ENCODE measurements at regions not wholly inside any gene's neighbourhood (a gene's known extent, or its start where the extent isn't known, plus 50 kb on each side); places are given as distances from the start of the nearest gene placed in this dataset.

DNA sequence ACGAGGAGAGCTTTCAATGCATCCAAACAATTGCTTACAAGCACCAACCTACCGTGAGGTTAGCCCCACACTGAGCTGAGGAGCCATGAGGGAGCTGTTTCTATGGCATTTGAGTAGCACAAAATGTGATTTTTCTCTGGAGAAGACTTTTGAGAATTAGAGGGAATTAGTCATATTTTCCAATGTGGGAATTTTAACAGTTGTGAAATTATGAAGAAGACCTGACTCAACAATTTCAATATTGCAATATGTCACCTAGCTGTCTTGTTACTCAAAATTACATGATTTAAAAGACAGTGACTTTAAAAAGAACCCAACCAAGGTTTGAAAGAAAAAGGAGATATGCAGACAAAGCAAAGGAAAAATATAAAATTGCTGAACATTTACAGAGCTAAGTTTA, 62.6 kb upstream of the LY86 start:
- CTCF ChIA-PET = interaction anchor here (1.5 kb wide), 1 partner anchor 21 kb away, joined by 5 read pairs; no protein-coding TSS in a partner anchor
- no peaks in the 10 kb centered on the region for H3K4me1 Mint-ChIP-seq
- H3K36me3 Mint-ChIP-seq (ENCODE audit: low read depth) = no peaks in the 10 kb centered on the region
- no peak overlapping the region for H3K4me3 Mint-ChIP-seq
- no peak for DNase-seq
- H3K27ac Mint-ChIP-seq = no peak overlapping the region
- H3K27me3 Mint-ChIP-seq = peaks cover 72% of the 10 kb centered on the region
- H3K9me3 Mint-ChIP-seq = no peaks in the 10 kb centered on the region
- POLR2A ChIA-PET = interaction anchor here (0.9 kb wide), 1 partner anchor 9 kb away, joined by 3 read pairs; no protein-coding TSS in a partner anchor

DNA sequence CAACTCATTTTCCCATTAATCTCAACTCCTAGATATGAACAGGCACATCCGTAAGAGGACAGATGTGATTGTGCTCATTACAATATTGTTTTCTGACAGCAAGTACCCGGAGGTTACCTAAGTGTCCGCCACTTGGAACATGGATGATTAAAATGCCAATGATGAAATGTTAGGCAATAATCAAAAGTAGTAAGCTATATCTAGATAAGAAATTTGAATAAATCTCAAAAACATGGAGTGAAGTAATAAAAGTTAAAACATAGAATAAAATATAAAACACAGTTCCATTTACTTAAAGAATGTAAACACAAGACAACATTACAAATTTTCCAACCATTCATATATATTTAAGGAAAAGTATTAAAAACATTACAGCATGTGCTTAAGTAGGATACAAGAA, 59.2 kb upstream of the LY86 start:
- H3K4me3 Mint-ChIP-seq = no peak overlapping the region
- H3K27me3 Mint-ChIP-seq = peaks cover 64% of the 10 kb centered on the region
- no peak overlapping the region for H3K27ac Mint-ChIP-seq
- no peaks in the 10 kb centered on the region for H3K4me1 Mint-ChIP-seq
- ChIA-PET CTCF (interaction anchor here (1.2 kb wide), 1 partner anchor 28 kb away, joined by 3 read pairs; no protein-coding TSS in a partner anchor), POLR2A (no interaction called here)
- no peak for DNase-seq
- no peaks in the 10 kb centered on the region for H3K36me3 Mint-ChIP-seq (ENCODE audit: low read depth)
- no peaks in the 10 kb centered on the region for H3K9me3 Mint-ChIP-seq

DNA sequence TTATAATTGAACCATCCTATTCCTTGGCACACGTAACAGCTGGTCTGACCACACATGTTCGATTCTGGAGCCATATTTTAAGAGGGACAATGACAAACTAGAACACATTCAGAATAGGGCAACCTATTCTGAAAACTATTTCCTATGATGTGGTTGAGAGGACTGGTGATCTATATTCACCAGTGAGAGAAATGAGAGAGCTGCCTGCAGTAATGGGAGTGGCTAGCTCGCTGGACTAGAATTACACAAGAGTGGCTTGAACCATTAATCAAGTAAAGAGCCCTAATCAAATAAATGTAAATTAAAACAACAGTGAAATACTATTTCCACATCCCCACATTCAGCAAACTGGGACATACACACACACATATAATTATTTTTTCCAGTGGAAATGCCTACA, 55.3 kb upstream of the LY86 start:
- Mint-ChIP-seq H3K4me3 (no peak overlapping the region), H3K9me3 (no peaks in the 10 kb centered on the region), H3K27me3 (peaks cover 50% of the 10 kb centered on the region), H3K36me3 (ENCODE audit: low read depth) (no peaks in the 10 kb centered on the region), H3K27ac (no peak overlapping the region), H3K4me1 (no peaks in the 10 kb centered on the region)
- ChIA-PET CTCF (interaction anchor here (1.1 kb wide), 1 partner anchor 13 kb away, joined by 3 read pairs; no protein-coding TSS in a partner anchor), POLR2A (no interaction called here)
- DNase-seq = no peak

DNA sequence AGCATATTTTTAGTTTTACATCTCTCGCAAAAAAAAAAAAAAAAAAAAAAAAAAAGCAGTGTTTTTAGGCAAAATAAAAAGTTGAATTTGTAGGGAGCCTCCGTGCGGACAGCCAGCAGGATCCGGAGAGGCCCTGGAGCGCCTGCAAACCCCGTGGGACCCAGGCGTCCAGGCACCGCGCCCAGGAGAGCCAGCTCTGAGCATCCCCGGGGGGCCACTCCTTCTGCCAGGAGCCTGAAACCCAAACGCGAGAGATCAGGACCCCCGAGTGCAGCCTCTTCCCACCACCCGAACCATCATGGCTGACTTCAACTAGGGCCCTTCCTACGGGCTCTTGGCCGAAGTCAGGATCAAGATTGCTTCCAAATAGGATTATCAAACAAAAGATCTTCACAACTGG, 54.1 kb upstream of the LY86 start:
- H3K27me3 Mint-ChIP-seq = peaks cover 51% of the 10 kb centered on the region
- H3K9me3 Mint-ChIP-seq = no peaks in the 10 kb centered on the region

DNA sequence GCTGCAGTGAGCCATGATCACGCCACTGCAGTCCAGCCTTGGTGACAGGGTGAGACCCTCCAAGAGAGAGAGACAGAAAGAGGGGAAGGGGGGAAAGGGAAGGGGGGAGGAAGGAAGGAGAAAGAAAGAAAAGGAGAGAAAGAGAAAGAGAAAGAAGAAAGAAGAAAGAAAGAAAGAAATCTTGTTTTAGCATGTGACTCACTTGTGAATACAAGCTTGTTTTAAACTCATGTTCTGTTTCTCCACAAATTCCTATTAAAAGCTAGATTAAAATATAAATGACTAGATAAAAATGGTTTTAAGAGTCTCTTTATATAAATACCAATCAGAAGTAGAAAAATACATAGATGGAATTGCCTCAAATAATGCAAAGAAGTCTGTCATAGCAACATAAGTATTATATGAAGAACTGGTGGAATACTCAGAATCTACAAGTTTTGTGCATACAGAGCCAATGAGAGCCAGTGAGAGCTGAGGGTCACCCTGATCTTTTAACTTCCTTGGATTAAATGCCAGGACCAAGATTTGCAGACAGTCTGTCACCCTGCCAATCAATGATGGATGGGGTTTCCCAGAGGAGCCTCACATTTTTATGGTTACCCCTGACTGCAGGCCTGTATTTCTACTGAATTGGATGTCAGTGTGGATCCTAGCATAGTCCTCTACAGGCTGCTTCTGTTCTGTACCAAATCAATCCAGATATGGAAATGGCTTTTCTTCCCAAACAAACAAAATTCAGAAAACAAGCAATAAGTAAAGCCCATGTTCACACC, 50.8 kb upstream of the LY86 start:
- H3K27me3 Mint-ChIP-seq = peaks cover 55% of the 10 kb centered on the region
- H3K36me3 Mint-ChIP-seq (ENCODE audit: low read depth) = no peaks in the 10 kb centered on the region
- CTCF ChIA-PET = no interaction called here
- H3K4me1 Mint-ChIP-seq = no peaks in the 10 kb centered on the region
- H3K27ac Mint-ChIP-seq = no peak overlapping the region
- H3K9me3 Mint-ChIP-seq = no peaks in the 10 kb centered on the region
- H3K4me3 Mint-ChIP-seq = no peak overlapping the region
- DNase-seq = no peak
- POLR2A ChIA-PET = no interaction called here

More for the DNA sequence above, 54.1 kb upstream of the LY86 start:
- ChIA-PET POLR2A (no interaction called here), CTCF (interaction anchor here (1.8 kb wide), 1 partner anchor 13 kb away, joined by 9 read pairs; no protein-coding TSS in a partner anchor)
- no peak for DNase-seq
- Mint-ChIP-seq H3K4me1 (no peaks in the 10 kb centered on the region), H3K27ac (no peak overlapping the region), H3K4me3 (no peak overlapping the region), H3K36me3 (ENCODE audit: low read depth) (no peaks in the 10 kb centered on the region)

DNA sequence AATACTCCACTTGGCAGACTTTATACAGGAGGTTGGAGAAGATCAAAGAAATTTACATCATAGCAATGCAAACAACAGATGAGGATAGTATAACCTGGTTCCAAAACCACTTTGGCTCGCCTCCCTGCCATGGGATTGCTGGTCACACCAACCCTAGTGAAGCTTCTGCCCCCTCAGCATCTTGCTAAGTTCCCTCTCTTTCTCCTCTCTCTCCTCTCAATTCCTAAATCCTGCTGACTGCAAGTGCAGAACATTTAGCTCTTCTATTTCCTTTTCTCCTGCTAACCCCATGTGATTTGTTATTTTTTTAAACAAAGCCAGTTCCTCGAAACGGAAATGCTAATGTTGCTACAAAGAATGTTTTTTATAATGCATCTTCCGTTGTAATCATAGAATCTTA, 50.3 kb upstream of the LY86 start:
- Mint-ChIP-seq H3K36me3 (ENCODE audit: low read depth) (no peaks in the 10 kb centered on the region), H3K27me3 (peaks cover 57% of the 10 kb centered on the region), H3K27ac (no peak overlapping the region), H3K9me3 (no peaks in the 10 kb centered on the region), H3K4me3 (no peak overlapping the region), H3K4me1 (no peaks in the 10 kb centered on the region)
- no peak for DNase-seq
- ChIA-PET CTCF (no interaction called here), POLR2A (no interaction called here)
